Body of pancreas (tissue), 4 donors: ENCODE measurements at regions not wholly inside any gene's neighbourhood (a gene's known extent, or its start where the extent isn't known, plus 50 kb on each side); places are given as distances from the start of the nearest gene placed in this dataset.

Experiments used
- ATAC-seq: fragments of 150-250 bp; one replicate; pipeline ENCODE4 v1.9.1; 2016
- DNase-seq, 4 donors: peaks; one replicate each; pipeline ENCODE4 v3.0.0-alpha.2; 2019
- H3K27ac ChIP-seq, 4 donors: fragments of 200-600 bp; sonication (generic); 1 replicate in 3 of 4; 2 replicates in 1 of 4; pipeline versions ENCODE4 v1.5.1 to v1.6.1; 2016 to 2019; ENCODE audit warnings: mild to moderate bottlenecking in 1 of 4, mixed read lengths in 1 of 4, moderate library complexity in 1 of 4
- H3K27me3 ChIP-seq, 2 donors: fragments of 200-600 bp; sonication (generic); one replicate each; pipeline ENCODE4 v1.6.0; 2016; ENCODE audit warnings: mild to moderate bottlenecking in 1 of 2
- H3K36me3 ChIP-seq, 2 donors: fragments of 200-600 bp; sonication (generic); replicated peaks in 1 of 2; 2 replicates each; pipeline ENCODE4 v1.5.1; 2016; ENCODE audit warnings: low read depth in 2 of 2; ENCODE audit not compliant: insufficient read depth in 1 of 2
- H3K4me1 ChIP-seq: fragments of 200-600 bp; sonication (generic); one replicate; pipeline ENCODE4 v1.6.0; 2016
- H3K4me3 ChIP-seq, 2 donors: fragments of 200-600 bp; sonication (generic); 1 replicate in 1 of 2; 2 replicates in 1 of 2; pipeline ENCODE4 v1.5.1; 2016 to 2019
- H3K9me3 ChIP-seq, 3 donors: fragments of 200-600 bp; sonication (generic); 1 replicate in 2 of 3; 2 replicates in 1 of 3; pipeline ENCODE4 v1.5.1; 2016
- CTCF ChIP-seq, 7 experiments: fragments of 450-650 bp in 4 of 7; fragments of 200-600 bp in 3 of 7; sonication (generic) in 3 of 7; IDR thresholded peaks; one replicate each; pipeline ENCODE4 v1.5.1; 2016 to 2019; ENCODE audit warnings: antibody characterized with exemption in 7 of 7
- POLR2A ChIP-seq, 3 donors: fragments of 450-650 bp; IDR thresholded peaks; one replicate each; pipeline ENCODE4 v1.6.1; 2016; ENCODE audit warnings: antibody characterized with exemption in 3 of 3, mild to moderate bottlenecking in 2 of 3
- WGBS, 2 donors: methylation state at CpG; one replicate each; pipeline ENCODE4 v1.1.5; 2017; 5-methylcytosine and 5-hydroxymethylcytosine counted together
- intact Hi-C: fragments of 100-400 bp; cut with DNase I; formaldehyde crosslinking; loops from one replicate; pipeline ENCODE4 v1.15.1; 2023

- Histone ChIP-seq H3K4me3 (no peak overlapping the region), H3K27me3 (no peaks in the 10 kb centered on the region), H3K4me1 (no peaks in the 10 kb centered on the region), H3K36me3 (no peaks in the 10 kb centered on the region), H3K27ac (no peak overlapping the region), H3K9me3 (no peaks in the 10 kb centered on the region)
- ATAC-seq: no peak
- DNase-seq: no peak
- WGBS, 2 donors: 66 to 78% methylated on average over 3 of the region's 3 CpGs
- TF ChIP-seq CTCF (IDR thresholded peaks at IDR 0.05): no peak
- TF ChIP-seq POLR2A (IDR thresholded peaks at IDR 0.05): no peak
- intact Hi-C loops: no loop called here
Observed at GRCh38 chr1:80369780-80370179, 1363.2 kb upstream of the ADGRL4 start.

- no peak overlapping the region for H3K27ac ChIP-seq
Observed at GRCh38 chr1:80367058-80367457, 1360.5 kb upstream of the ADGRL4 start.

GRCh38 chr1:80365359-80366021, 1359.0 kb upstream of the ADGRL4 start:
- H3K36me3 ChIP-seq: no peaks in the 10 kb centered on the region
- H3K27me3 ChIP-seq: no peaks in the 10 kb centered on the region
- no peaks in the 10 kb centered on the region for H3K9me3 ChIP-seq
- 41 to 43% methylated on average over 5 of the region's 5 CpGs for WGBS, 2 donors
- intact Hi-C loops: no loop called here
- DNase-seq: no peak
- no peak for ATAC-seq
- H3K4me3 ChIP-seq: no peak overlapping the region
- TF ChIP-seq CTCF (IDR thresholded peaks at IDR 0.05) (no peak), POLR2A (IDR thresholded peaks at IDR 0.05) (no peak)
- no peak overlapping the region for H3K27ac ChIP-seq
- no peaks in the 10 kb centered on the region for H3K4me1 ChIP-seq

More at GRCh38 chr1:80367058-80367457, 1360.5 kb upstream of the ADGRL4 start:
- H3K9me3 ChIP-seq: no peaks in the 10 kb centered on the region
- intact Hi-C loops: no loop called here
- H3K27me3 ChIP-seq: no peaks in the 10 kb centered on the region
- DNase-seq (no peak), ATAC-seq (no peak)
- WGBS, 2 donors: 82 to 86% methylated on average over 3 of the region's 3 CpGs
- no peaks in the 10 kb centered on the region for H3K36me3 ChIP-seq
- H3K4me3 ChIP-seq: no peak overlapping the region
- TF ChIP-seq CTCF (IDR thresholded peaks at IDR 0.05) (no peak), POLR2A (IDR thresholded peaks at IDR 0.05) (no peak)
- H3K4me1 ChIP-seq: no peaks in the 10 kb centered on the region

GRCh38 chr1:80363689-80364475, 1357.4 kb upstream of the ADGRL4 start:
- Histone ChIP-seq H3K36me3 (no peaks in the 10 kb centered on the region), H3K4me1 (no peaks in the 10 kb centered on the region), H3K4me3 (no peak overlapping the region), H3K27ac (no peak overlapping the region), H3K9me3 (no peaks in the 10 kb centered on the region), H3K27me3 (no peaks in the 10 kb centered on the region)
- 86 to 89% methylated on average over 5 of the region's 5 CpGs for WGBS, 2 donors
- no peak for ATAC-seq
- intact Hi-C loops: no loop called here
- no peak for DNase-seq
- TF ChIP-seq CTCF (IDR thresholded peaks at IDR 0.05) (no peak), POLR2A (IDR thresholded peaks at IDR 0.05) (no peak)
